ENCODE measurements at regions not wholly inside any gene's neighbourhood (a gene's known extent, or its start where the extent isn't known, plus 50 kb on each side); places are given as distances from the start of the nearest gene placed in this dataset.

- no peak for DNase-seq (ENCODE audit: low read depth in 2 of 2)
Measured at GRCh38 chr2:180660881-180661685, 319.3 kb upstream of the UBE2E3 start.

GRCh38 chr2:180660207-180660606 is 320.2 kb upstream of the UBE2E3 start:
- no peak for DNase-seq (ENCODE audit: low read depth in 2 of 2)

GRCh38 chr2:180657054-180657453 is 323.4 kb upstream of the UBE2E3 start:
- DNase-seq (ENCODE audit: low read depth in 2 of 2): no peak

- DNase-seq (ENCODE audit: low read depth in 2 of 2): no peak
Measured at GRCh38 chr2:180656455-180656847, 324.0 kb upstream of the UBE2E3 start.

GRCh38 chr2:180655842-180656454 is 324.5 kb upstream of the UBE2E3 start:
- no peak for DNase-seq (ENCODE audit: low read depth in 2 of 2)

- DNase-seq (ENCODE audit: low read depth in 2 of 2): no peak
Measured at GRCh38 chr2:180655393-180655792, 325.0 kb upstream of the UBE2E3 start.

- DNase-seq (ENCODE audit: low read depth in 2 of 2): no peak
Measured at GRCh38 chr2:180653481-180653880, 326.9 kb upstream of the UBE2E3 start.

- no peak for DNase-seq (ENCODE audit: low read depth in 2 of 2)
Measured at GRCh38 chr2:180652794-180653193, 327.6 kb upstream of the UBE2E3 start.

- no peak for DNase-seq (ENCODE audit: low read depth in 2 of 2)
Measured at GRCh38 chr2:180651596-180651995, 328.8 kb upstream of the UBE2E3 start.

- no peak for DNase-seq (ENCODE audit: low read depth in 2 of 2)
Measured at GRCh38 chr2:180647621-180648020, 332.8 kb upstream of the UBE2E3 start.

GRCh38 chr2:180647221-180647620 is 333.2 kb upstream of the UBE2E3 start:
- no peak for DNase-seq (ENCODE audit: low read depth in 2 of 2)

- DNase-seq (ENCODE audit: low read depth in 2 of 2): no peak
Measured at GRCh38 chr2:180646756-180647155, 333.6 kb upstream of the UBE2E3 start.

GRCh38 chr2:180644709-180645108 is 335.7 kb upstream of the UBE2E3 start:
- no peak for DNase-seq (ENCODE audit: low read depth in 2 of 2)

GRCh38 chr2:180630756-180631155 is 349.6 kb upstream of the UBE2E3 start:
- no peak for DNase-seq (ENCODE audit: low read depth in 2 of 2)

- no peak for DNase-seq (ENCODE audit: low read depth in 2 of 2)
Measured at GRCh38 chr2:180625006-180625844, 355.2 kb upstream of the UBE2E3 start.

- no peak for DNase-seq (ENCODE audit: low read depth in 2 of 2)
Measured at GRCh38 chr2:180621941-180622918, 358.2 kb upstream of the UBE2E3 start.

GRCh38 chr2:180621366-180621765 is 359.0 kb upstream of the UBE2E3 start:
- no peak for DNase-seq (ENCODE audit: low read depth in 2 of 2)

- no peak for DNase-seq (ENCODE audit: low read depth in 2 of 2)
Measured at GRCh38 chr2:180618570-180618969, 361.8 kb upstream of the UBE2E3 start.

GRCh38 chr2:180614776-180615175 is 365.6 kb upstream of the UBE2E3 start:
- no peak for DNase-seq (ENCODE audit: low read depth in 2 of 2)

- no peak for DNase-seq (ENCODE audit: low read depth in 2 of 2)
Measured at GRCh38 chr2:180609626-180610340, 370.6 kb upstream of the UBE2E3 start.
